ENCODE measurements at regions not wholly inside any gene's neighbourhood (a gene's known extent, or its start where the extent isn't known, plus 50 kb on each side); places are given as distances from the start of the nearest gene placed in this dataset.

GRCh38 chr6:19261642-19262041 is 575.5 kb upstream of the ID4 start:
- TF ChIP-seq CTCF (conservative IDR thresholded peaks at IDR 0.05): no peak
- no peak for TF ChIP-seq EZH2 (IDR thresholded peaks at IDR 0.05; ENCODE audit: low read depth)

Measured in PC-9 (cell line).